Neural crest cell (in vitro differentiated cells): ENCODE measurements at regions not wholly inside any gene's neighbourhood (a gene's known extent, or its start where the extent isn't known, plus 50 kb on each side); places are given as distances from the start of the nearest gene placed in this dataset.

Experiments
- DNase-seq: peaks from one replicate; pipeline ENCODE4 v3.0.0; 2021; ENCODE audit warnings: low read depth, mixed read lengths, low spot score
- H3K27ac Mint-ChIP-seq: one replicate; pipeline ENCODE4 v1.8.0; 2021; ENCODE audit warnings: mild to moderate bottlenecking, mixed read lengths; ENCODE audit not compliant: unreplicated experiment
- H3K27me3 Mint-ChIP-seq: 2 replicates; pipeline ENCODE4 v1.8.0; 2021; ENCODE audit warnings: low read depth, mild to moderate bottlenecking, mixed read lengths
- H3K36me3 Mint-ChIP-seq: 2 replicates; pipeline ENCODE4 v1.8.0; 2021; ENCODE audit warnings: low read depth, mild to moderate bottlenecking, mixed read lengths
- H3K4me1 Mint-ChIP-seq: 2 replicates; pipeline ENCODE4 v1.8.0; 2021; ENCODE audit warnings: mixed read lengths
- H3K4me3 Mint-ChIP-seq: one replicate; pipeline ENCODE4 v1.8.0; 2021; ENCODE audit warnings: mild to moderate bottlenecking, mixed read lengths
- H3K9me3 Mint-ChIP-seq: 2 replicates; pipeline ENCODE4 v1.8.0; 2021; ENCODE audit warnings: mixed read lengths
- TF ChIP-seq, protein P1 (sequence below): fragments of 200-600 bp; sonication (generic); conservative IDR thresholded peaks from 2 replicates; pipeline ENCODE4 v1.5.0; 2021; ENCODE audit warnings: antibody characterized with exemption, mild to moderate bottlenecking

DNA sequence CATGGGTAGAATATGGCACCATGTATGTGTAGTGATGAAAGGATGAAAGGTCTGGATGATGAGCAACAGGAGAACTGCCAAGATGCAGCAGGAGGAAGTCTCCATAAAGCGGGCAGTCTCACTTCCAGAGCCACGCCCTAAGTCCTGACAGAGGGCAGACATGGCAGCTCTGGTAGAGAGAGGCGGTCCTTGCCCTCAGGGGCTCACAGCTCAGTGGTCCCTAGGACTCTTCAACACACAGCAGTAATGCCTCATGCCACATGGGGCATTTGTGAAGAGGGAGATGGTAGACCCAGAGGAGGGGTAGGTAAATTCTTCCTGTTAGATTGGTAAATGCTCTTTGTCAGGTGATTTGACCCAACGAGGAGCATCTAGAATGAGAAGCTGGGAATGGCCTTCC lies 1088.4 kb downstream of the BCL11B start:
- TF ChIP-seq, protein P1, sequence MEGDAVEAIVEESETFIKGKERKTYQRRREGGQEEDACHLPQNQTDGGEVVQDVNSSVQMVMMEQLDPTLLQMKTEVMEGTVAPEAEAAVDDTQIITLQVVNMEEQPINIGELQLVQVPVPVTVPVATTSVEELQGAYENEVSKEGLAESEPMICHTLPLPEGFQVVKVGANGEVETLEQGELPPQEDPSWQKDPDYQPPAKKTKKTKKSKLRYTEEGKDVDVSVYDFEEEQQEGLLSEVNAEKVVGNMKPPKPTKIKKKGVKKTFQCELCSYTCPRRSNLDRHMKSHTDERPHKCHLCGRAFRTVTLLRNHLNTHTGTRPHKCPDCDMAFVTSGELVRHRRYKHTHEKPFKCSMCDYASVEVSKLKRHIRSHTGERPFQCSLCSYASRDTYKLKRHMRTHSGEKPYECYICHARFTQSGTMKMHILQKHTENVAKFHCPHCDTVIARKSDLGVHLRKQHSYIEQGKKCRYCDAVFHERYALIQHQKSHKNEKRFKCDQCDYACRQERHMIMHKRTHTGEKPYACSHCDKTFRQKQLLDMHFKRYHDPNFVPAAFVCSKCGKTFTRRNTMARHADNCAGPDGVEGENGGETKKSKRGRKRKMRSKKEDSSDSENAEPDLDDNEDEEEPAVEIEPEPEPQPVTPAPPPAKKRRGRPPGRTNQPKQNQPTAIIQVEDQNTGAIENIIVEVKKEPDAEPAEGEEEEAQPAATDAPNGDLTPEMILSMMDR = no peak
- H3K36me3 Mint-ChIP-seq = no peaks in the 10 kb centered on the region
- no peak overlapping the region for H3K27ac Mint-ChIP-seq
- peaks cover 11% of the 10 kb centered on the region for H3K27me3 Mint-ChIP-seq
- no peaks in the 10 kb centered on the region for H3K9me3 Mint-ChIP-seq
- H3K4me1 Mint-ChIP-seq = no peaks in the 10 kb centered on the region
- DNase-seq = no peak
- no peak overlapping the region for H3K4me3 Mint-ChIP-seq

DNA sequence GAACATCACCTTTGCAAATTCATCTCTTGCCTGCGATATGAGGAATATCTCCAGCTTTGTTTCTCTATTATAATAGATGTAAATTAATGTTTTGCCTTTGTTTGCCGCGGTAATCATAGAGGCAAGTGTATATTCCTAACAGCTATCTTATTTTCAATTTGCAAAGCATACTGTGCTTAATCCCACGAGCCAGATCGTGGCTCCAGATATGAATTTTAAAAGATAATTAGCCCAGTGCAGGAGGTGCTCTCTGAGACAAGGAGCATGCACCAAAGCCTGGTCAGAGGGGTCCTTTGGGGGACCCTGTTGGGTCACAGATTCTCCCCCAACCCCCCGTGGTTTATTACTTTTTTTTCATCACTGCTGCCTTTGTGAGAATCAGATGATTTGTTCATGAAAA lies 1087.5 kb downstream of the BCL11B start:
- Mint-ChIP-seq H3K27ac (no peak overlapping the region), H3K36me3 (no peaks in the 10 kb centered on the region), H3K4me3 (no peak overlapping the region), H3K9me3 (no peaks in the 10 kb centered on the region), H3K4me1 (no peaks in the 10 kb centered on the region), H3K27me3 (peaks cover 11% of the 10 kb centered on the region)
- DNase-seq = no peak
- TF ChIP-seq, protein P1 = no peak

DNA sequence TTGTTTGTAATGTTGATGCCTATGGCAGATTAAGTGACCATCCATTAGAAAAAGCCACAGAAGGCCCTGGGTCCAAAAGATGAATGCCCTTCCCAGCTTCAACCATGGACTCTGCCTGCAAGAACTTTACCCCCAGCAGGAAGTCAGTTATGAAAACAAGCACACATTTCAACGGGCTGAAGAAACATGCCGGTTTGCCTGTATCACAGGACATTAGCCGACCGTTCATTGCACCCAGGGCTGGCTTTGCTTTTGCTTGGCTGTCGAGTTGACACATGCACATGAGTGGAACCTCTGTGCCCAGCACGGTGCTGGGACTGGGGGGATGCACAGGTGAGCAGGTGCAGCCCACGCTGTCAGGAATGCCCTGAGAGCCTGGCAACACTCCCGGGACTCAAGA lies 1087.0 kb downstream of the BCL11B start:
- TF ChIP-seq, protein P1 = no peak
- Mint-ChIP-seq H3K4me3 (no peak overlapping the region), H3K27ac (no peak overlapping the region), H3K27me3 (peaks cover 11% of the 10 kb centered on the region), H3K36me3 (no peaks in the 10 kb centered on the region), H3K9me3 (no peaks in the 10 kb centered on the region), H3K4me1 (no peaks in the 10 kb centered on the region)
- no peak for DNase-seq

DNA sequence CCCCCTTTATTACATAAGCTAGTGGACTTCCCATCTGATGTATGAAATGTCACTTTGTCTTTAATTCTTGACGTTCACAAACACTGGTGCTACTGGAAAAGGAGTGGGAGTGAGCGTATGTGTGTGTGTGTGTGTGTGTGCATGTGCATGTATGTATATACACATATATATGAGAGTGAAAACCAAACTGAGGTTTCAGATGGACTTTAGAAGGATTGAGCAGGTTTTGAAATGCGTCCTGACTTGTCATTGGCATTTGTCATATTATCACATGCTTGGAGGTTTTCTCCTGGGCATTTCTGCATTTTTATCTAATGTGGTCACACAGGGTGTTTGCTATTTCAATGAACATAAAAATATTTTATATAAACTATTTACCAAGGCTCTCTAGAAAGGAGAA lies 1085.9 kb downstream of the BCL11B start:
- Mint-ChIP-seq H3K4me3 (no peak overlapping the region), H3K9me3 (no peaks in the 10 kb centered on the region), H3K36me3 (no peaks in the 10 kb centered on the region), H3K27ac (no peak overlapping the region), H3K4me1 (no peaks in the 10 kb centered on the region), H3K27me3 (peaks cover 7% of the 10 kb centered on the region)
- no peak for DNase-seq
- TF ChIP-seq, protein P1 = no peak

DNA sequence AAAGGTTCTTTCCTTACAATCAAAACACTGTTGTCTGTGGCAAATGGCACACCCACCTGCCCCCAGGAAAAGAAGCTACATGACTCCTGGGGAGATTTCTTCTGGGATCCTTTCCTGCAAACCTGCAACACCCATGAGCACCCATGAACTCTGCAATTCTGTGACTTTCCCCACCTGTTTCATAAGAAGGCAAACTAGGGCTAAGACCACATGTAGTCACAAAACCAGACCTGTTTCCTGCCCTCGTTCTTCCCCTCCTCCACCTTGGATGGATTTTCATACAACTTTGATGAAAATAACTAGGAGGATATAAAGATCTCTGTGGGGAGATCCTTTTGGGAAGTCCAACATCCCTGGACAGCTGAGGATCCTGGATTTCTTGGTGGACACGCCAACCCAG lies 1084.7 kb downstream of the BCL11B start:
- H3K36me3 Mint-ChIP-seq = no peaks in the 10 kb centered on the region
- H3K27ac Mint-ChIP-seq = no peak overlapping the region
- H3K4me1 Mint-ChIP-seq = no peaks in the 10 kb centered on the region
- no peak overlapping the region for H3K4me3 Mint-ChIP-seq
- peaks cover 6% of the 10 kb centered on the region for H3K27me3 Mint-ChIP-seq
- no peak for DNase-seq
- no peaks in the 10 kb centered on the region for H3K9me3 Mint-ChIP-seq
- TF ChIP-seq, protein P1 = no peak

DNA sequence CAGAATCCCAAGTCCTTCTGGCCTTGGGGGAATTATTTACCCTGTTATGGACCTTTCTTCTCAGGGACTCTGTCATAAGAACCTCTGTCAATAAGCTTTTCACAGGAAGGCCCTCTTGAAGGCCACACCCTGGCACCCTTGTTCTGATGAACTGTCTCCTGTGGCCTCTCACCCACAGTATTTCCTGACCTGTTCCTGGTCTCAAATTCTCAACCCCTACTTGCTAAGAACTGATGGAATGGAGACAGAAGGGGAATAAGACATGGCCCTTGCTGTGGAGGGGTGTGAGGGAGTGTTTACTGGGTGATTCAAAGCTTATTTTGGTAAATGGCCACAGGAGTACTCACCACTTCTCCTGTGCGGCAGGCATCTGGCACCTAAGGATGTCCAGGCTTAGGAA lies 1082.9 kb downstream of the BCL11B start:
- Mint-ChIP-seq H3K9me3 (no peaks in the 10 kb centered on the region), H3K36me3 (no peaks in the 10 kb centered on the region), H3K27me3 (peaks cover 11% of the 10 kb centered on the region), H3K4me3 (no peak overlapping the region), H3K27ac (no peak overlapping the region), H3K4me1 (no peaks in the 10 kb centered on the region)
- DNase-seq = no peak
- TF ChIP-seq, protein P1 = no peak
